ENCODE measurements at regions not wholly inside any gene's neighbourhood (a gene's known extent, or its start where the extent isn't known, plus 50 kb on each side); places are given as distances from the start of the nearest gene placed in this dataset.
"Not testable (repeated sequence)": the region's sequence is repeated elsewhere in the genome, so short reads cannot be mapped to it uniquely, and the experiment has no call there.

DNA sequence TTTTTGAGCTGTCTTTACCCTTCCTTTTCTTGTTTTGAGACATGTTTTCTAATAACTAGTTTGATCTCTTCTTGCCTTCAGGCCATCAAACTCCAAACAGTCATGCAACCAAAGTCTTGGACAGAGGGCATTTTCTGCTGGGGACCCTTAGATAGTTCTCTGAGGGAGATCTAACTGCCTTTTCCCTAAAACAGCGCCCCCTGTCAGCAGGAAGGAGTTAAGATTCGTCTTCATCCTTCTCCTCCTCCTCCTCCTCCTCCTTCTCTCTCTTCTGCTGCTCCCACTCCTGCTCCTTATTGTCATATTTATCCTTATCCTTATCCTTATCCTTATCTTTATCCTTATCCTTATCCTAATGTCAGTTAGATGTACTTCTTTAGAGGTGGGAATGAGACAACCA is 417.2 kb downstream of the TRAM1L1 start:
- no peak for DNase-seq (ENCODE audit: low read depth in 2 of 2)

DNA sequence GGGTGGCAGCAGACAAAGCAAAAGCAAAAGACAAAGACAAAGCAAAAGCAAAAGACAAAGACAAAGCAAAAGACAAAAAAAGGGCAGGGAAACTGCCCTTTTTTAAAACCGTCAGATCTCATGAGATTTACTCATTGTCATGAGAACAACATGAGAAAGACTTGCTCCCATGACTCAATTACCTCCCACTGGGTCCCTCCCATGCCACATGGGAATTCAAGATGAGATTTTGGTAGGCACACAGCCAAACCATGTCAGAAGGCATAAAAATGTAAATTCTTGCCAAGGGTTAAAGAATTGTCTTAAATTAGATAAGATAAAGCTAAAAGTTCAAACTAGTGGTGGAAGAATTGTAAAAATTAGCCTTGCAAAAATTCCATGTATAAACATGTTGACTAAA is 419.7 kb downstream of the TRAM1L1 start:
- DNase-seq (ENCODE audit: low read depth in 2 of 2): no peak

- no peak for DNase-seq (ENCODE audit: low read depth in 2 of 2)
Measured at GRCh38 chr4:116664198-116664597, 421.2 kb downstream of the TRAM1L1 start.

GRCh38 chr4:116639070-116639577 is 446.3 kb downstream of the TRAM1L1 start:
- no peak for DNase-seq (ENCODE audit: low read depth in 2 of 2)

DNA sequence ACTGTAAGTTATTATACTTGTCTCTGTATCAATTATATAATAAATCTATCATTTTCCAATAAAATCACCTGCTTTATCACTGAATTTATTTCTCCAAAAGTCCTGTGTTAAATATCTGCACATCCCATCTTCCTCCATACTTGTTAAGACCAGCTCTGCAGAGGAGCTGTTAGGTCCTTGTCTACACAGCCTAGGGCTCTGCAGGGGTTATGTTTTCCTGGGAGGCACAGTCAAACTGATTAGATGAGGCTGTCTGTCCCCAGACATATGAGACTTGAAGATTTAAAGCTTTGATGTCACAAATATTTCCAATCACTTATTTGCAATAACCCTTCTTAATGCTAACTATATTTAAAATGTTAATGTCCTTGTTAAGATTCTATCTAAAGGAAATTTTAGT is 446.8 kb downstream of the TRAM1L1 start:
- DNase-seq (ENCODE audit: low read depth in 2 of 2): no peak

DNA sequence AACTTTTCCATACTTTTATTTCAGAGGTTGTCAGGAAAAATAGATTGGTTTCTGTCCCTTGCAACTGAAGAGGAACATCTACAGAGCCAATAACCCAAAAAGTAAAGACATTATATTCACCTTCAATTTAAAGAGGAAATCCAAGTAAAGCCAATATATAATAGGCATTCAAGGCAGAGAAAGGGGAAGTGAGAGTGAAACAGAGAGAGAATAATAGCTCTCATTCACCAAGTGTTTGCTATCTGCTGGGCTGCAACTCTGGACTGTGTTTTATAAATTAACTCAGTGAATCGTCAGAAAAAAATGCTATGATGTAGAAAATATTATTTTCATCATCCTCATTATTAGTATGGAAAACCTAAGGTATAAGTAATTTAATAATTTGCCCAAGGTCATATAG is 448.5 kb downstream of the TRAM1L1 start:
- DNase-seq (ENCODE audit: low read depth in 2 of 2): no peak

- no peak for DNase-seq (ENCODE audit: low read depth in 2 of 2)
Measured at GRCh38 chr4:116632269-116632668, 453.1 kb downstream of the TRAM1L1 start.

- no peak for DNase-seq (ENCODE audit: low read depth in 2 of 2)
Measured at GRCh38 chr4:116628598-116628997, 456.8 kb downstream of the TRAM1L1 start.

- no peak for DNase-seq (ENCODE audit: low read depth in 2 of 2)
Measured at GRCh38 chr4:116627545-116627944, 457.8 kb downstream of the TRAM1L1 start.

- DNase-seq (ENCODE audit: low read depth in 2 of 2): not testable (repeated sequence)
Measured at GRCh38 chr4:116619508-116619907, 465.9 kb downstream of the TRAM1L1 start.

DNA sequence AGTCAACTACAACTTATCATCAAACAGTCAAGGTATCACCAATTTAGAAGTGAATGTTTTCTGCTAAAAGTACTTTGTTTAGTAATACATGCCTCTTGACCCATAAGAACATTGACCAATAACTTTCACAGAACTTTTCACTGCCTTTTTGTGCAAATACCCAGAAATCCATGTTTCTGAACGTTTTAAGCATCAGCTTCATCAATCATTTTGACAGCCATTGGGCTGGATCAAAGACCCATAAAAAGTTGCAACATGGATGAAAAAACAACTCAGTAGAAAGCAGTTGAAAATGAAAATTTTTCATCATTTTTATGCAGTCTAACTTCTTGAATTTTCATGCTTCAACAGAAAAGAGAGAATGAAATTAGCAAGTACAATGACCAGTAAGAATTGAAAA is 466.7 kb downstream of the TRAM1L1 start:
- no peak for DNase-seq (ENCODE audit: low read depth in 2 of 2)

DNA sequence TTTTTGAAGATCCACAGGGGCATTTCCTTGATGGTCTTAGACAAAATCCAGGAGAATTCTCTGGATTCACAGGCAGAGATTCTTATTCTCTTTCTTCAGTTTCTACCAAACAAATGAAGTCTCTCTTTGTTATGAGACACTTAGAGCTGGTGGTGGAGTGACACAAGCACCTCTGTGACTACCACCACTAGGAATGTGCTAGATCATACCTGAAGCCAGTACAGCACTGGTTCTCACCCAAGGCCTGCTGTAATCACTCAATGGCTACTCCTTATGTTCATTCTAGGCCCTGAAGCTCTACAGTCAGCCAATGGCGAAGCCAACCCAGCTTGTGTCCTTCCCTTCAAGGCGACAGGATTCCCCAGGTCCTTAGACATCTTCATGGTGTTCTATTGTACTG is 482.3 kb downstream of the TRAM1L1 start:
- DNase-seq (ENCODE audit: low read depth in 2 of 2): no peak

- no peak for DNase-seq (ENCODE audit: low read depth in 2 of 2)
Measured at GRCh38 chr4:116599859-116600258, 485.5 kb downstream of the TRAM1L1 start.

DNA sequence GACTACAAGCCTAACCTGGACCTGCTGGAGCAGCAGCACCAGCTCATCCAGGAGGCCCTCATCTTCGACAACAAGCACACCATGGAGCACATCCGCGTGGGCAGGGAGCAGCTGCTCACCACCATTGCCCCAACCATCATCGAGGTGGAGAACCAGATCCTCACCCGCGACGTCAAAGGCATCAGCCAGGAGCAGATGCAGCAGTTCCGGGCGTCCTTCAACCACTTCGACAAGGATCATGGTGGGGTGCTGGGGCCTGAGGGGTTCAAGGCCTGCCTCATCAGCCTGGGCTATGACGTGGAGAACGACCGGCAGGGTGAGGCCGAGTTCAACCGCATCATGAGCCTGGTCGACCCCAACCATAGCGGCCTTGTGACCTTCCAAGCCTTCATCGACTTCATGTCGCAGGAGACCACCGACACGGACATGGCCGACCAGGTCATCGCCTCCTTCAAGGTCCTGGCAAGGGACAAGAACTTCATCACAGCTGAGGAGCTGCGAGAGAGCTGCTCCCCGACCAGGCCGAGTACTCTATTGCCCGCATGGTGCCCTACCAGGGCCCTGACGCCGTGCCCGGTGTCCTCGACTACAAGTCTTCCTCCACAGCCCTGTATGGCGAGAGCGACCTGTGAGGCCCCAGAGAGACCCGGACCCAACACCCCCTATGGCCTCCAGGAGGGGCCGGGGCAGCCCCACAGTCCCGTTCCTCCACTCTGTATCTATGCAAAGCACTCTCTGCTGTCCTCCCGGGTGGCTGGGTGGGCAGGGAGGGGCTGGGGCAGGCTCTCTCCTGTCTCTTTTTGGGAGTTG is 486.2 kb downstream of the TRAM1L1 start:
- no peak for DNase-seq (ENCODE audit: low read depth in 2 of 2)

DNA sequence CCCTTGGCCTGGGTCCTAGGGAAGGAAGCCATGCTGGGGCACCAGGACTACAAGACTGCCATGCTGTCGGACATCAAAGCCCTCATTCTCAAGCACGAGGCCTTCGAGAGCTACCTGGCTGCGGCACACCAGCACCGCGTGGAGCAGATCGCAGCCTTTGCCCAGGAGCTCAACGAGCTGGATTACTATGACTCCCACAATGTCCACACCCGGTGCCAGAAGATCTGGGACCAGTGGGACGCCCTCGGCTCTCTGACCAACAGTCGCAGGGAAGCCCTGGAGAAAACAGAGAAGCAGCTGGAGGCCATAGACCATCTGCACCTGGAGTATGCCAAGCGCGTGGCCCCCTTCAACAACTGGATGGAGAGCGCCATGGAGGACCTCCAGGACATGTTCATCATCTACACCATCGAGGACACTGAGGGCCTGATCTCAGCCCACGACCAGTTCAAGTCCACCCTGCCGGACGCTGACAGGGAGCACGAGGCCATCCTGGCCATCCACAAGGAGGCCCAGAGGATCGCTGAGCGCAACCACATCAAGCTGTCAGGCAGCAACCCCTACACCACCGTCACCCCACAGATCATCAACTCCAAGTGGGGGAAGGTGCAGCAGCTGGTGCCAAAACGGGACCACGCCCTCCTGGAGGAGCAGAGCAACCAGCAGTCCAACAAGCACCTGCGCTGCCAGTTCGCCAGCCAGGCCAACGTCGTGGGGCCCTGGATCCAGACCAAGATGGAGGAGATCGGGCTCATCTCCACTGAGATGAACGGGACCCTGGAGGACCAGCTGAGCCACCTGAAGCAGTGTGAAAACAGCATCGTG is 487.0 kb downstream of the TRAM1L1 start:
- no peak for DNase-seq (ENCODE audit: low read depth in 2 of 2)

- DNase-seq (ENCODE audit: low read depth in 2 of 2): no peak
Measured at GRCh38 chr4:116590648-116591047, 494.7 kb downstream of the TRAM1L1 start.

DNA sequence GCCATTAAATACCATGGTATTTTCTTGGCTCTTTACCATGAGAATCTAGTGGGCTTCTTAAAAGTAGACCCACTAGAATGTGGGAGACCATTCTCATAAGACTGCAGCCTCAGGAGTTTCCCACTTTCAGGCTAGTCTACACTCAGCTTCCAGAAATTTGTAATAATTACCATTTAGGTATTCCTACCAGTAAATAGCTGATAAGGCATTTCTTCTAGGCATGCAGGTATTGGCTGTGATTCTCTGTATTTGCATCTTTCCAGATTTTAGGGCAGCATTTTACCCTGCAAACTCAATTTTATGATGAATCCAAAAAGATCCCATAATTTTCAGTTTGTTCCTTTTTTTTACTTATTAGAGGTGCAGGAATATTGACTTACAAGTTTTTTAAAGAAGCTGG is 496.6 kb downstream of the TRAM1L1 start:
- DNase-seq (ENCODE audit: low read depth in 2 of 2): no peak

DNA sequence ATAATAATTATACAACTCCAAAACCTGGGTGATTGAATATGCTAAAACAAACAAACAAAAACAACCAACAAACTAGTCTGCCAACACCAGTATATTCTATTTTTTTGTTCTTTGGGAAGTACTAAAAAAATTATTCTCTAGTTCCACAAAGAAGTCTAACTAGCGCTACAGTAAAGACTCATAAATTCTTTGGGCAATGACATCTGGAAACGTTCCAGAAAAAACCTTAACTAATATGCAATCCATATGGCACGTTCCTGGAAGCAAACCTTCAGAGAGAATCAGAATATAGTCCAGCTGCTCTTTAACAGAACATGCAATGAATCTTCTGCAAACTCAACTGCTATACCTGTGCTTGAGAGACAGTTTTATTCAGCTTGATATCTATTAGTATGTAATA is 500.1 kb downstream of the TRAM1L1 start:
- no peak for DNase-seq (ENCODE audit: low read depth in 2 of 2)

- DNase-seq (ENCODE audit: low read depth in 2 of 2): no peak
Measured at GRCh38 chr4:116577321-116577720, 508.1 kb downstream of the TRAM1L1 start.

- no peak for DNase-seq (ENCODE audit: low read depth in 2 of 2)
Measured at GRCh38 chr4:116573540-116573939, 511.8 kb downstream of the TRAM1L1 start.

DNA sequence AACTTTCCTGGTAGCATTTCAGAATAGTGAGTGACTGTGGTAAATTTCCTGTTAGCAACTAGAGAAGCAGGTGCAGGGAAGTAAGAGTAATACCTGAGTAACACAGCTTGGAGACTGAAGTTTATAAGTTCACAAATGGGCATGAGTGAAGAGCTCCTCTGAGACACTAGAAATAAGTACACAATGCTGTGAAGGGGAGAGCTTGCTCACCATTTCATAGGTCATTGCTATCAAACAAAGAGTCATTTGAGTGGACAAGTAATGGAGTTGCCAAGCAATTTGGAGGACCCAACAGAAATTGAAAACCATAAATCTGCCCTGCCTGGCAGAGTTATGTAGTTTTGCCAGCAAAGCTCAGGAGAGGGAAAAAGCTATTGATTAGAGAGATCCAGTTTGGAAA is 523.6 kb downstream of the TRAM1L1 start:
- no peak for DNase-seq (ENCODE audit: low read depth in 2 of 2)

GRCh38 chr4:116551806-116552205 is 533.6 kb downstream of the TRAM1L1 start:
- no peak for DNase-seq (ENCODE audit: low read depth in 2 of 2)

GRCh38 chr4:116547632-116548031 is 537.7 kb downstream of the TRAM1L1 start:
- no peak for DNase-seq (ENCODE audit: low read depth in 2 of 2)

All from fibroblast of skin of left biceps (primary cell).